Neural cell (in vitro differentiated cells): ENCODE measurements at regions not wholly inside any gene's neighbourhood (a gene's known extent, or its start where the extent isn't known, plus 50 kb on each side); places are given as distances from the start of the nearest gene placed in this dataset.

Experiments
- H2AFZ ChIP-seq: fragments of 200-600, 300-800 bp; sonication (generic), shearing (Covaris generic); 2 replicates; pipeline ENCODE4 v1.6.0; 2014; ENCODE audit warnings: low read depth, mild to moderate bottlenecking, antibody characterized with exemption, low read length, moderate library complexity
- H3F3A ChIP-seq: fragments of 200-600 bp; shearing (Covaris generic); 2 replicates; pipeline ENCODE4 v1.6.1; 2016; ENCODE audit warnings: mild to moderate bottlenecking, moderate library complexity, mixed read lengths, antibody characterized with exemption, low read length; ENCODE audit not compliant: insufficient read depth, poor library complexity, severe bottlenecking
- H3K27ac ChIP-seq: fragments of 200-600, 300-800 bp; sonication (generic), shearing (Covaris generic); 2 replicates; pipeline ENCODE4 v1.5.1; 2014; ENCODE audit warnings: mild to moderate bottlenecking, low read length, moderate library complexity
- H3K27me3 ChIP-seq: fragments of 300-800, 200-600 bp; sonication (generic), shearing (Covaris generic); 2 replicates; pipeline ENCODE4 v1.6.0; 2014; ENCODE audit warnings: mild to moderate bottlenecking, low read depth, low read length, moderate library complexity; ENCODE audit not compliant: insufficient read depth
- H3K36me3 ChIP-seq: fragments of 300-800, 200-600 bp; sonication (generic), shearing (Covaris generic); 2 replicates; pipeline ENCODE4 v1.5.1; 2014; ENCODE audit warnings: mild to moderate bottlenecking, antibody characterized with exemption, low read length, moderate library complexity; ENCODE audit not compliant: insufficient read depth
- H3K4me2 ChIP-seq: fragments of 300-800, 200-600 bp; sonication (generic), shearing (Covaris generic); 2 replicates; pipeline ENCODE4 v1.6.0; 2014; ENCODE audit warnings: mild to moderate bottlenecking, low read length
- H3K4me3 ChIP-seq: fragments of 300-800, 200-600 bp; sonication (generic), shearing (Covaris generic); 2 replicates; pipeline ENCODE4 v1.5.1; 2014; ENCODE audit warnings: mild to moderate bottlenecking, low read length, moderate library complexity
- H3K79me2 ChIP-seq: fragments of 200-600 bp; shearing (Covaris generic); replicated peaks from 2 replicates; pipeline ENCODE4 v1.6.0; 2014; ENCODE audit warnings: mild to moderate bottlenecking, low read length, moderate library complexity; ENCODE audit not compliant: insufficient read depth
- H3K9ac ChIP-seq: fragments of 300-800, 200-600 bp; sonication (generic), shearing (Covaris generic); 2 replicates; pipeline ENCODE4 v1.6.1; 2016; ENCODE audit warnings: mild to moderate bottlenecking, low read length, mixed read lengths
- H3K9me2 ChIP-seq: fragments of 200-600 bp; shearing (Covaris generic); 2 replicates; pipeline ENCODE4 v1.6.1; 2016; ENCODE audit warnings: mild to moderate bottlenecking, low read length, mixed read lengths; ENCODE audit not compliant: insufficient read depth
- H3K9me3 ChIP-seq: fragments of 200-600, 300-800 bp; sonication (generic), shearing (Covaris generic); 2 replicates; pipeline ENCODE4 v1.6.1; 2016; ENCODE audit warnings: mild to moderate bottlenecking, mixed run types, low read length, moderate library complexity, mixed read lengths
- H4K20me1 ChIP-seq: fragments of 200-600 bp; shearing (Covaris generic); 2 replicates; pipeline ENCODE4 v1.6.1; 2016; ENCODE audit warnings: mild to moderate bottlenecking, mixed run types; ENCODE audit not compliant: insufficient read depth
- CTCF ChIP-seq: fragments of 450-650 bp; IDR thresholded peaks from 2 replicates; pipeline ENCODE4 v1.5.1; 2014; ENCODE audit warnings: antibody characterized with exemption, mild to moderate bottlenecking, moderate library complexity; ENCODE audit not compliant: poor library complexity, severe bottlenecking
- EP300 ChIP-seq: fragments of 450-650 bp; conservative IDR thresholded peaks from 2 replicates; pipeline ENCODE4 v1.6.1; 2014; ENCODE audit warnings: antibody characterized with exemption, mild to moderate bottlenecking, moderate library complexity; ENCODE audit not compliant: poor library complexity, severe bottlenecking
- EZH2 ChIP-seq: fragments of 200-600, 300-800 bp; shearing (Covaris generic), sonication (generic); IDR thresholded peaks from 2 replicates; pipeline ENCODE4 v1.6.1; 2014; ENCODE audit warnings: antibody characterized with exemption, low read length, borderline replicate concordance, mild to moderate bottlenecking; ENCODE audit not compliant: insufficient read depth, poor library complexity, severe bottlenecking
- MXI1 ChIP-seq: fragments of 450-650 bp; conservative IDR thresholded peaks from 2 replicates; pipeline ENCODE4 v1.6.1; 2014; ENCODE audit warnings: antibody characterized with exemption, mild to moderate bottlenecking; ENCODE audit not compliant: poor library complexity, severe bottlenecking
- POLR2AphosphoS5 ChIP-seq: IDR thresholded peaks from 2 replicates; pipeline ENCODE4 v1.6.1; 2012
- RAD21 ChIP-seq: fragments of 450-650 bp; conservative IDR thresholded peaks from 2 replicates; pipeline ENCODE4 v1.6.1; 2014; ENCODE audit warnings: antibody characterized with exemption, mild to moderate bottlenecking, moderate library complexity
- REST ChIP-seq: IDR thresholded peaks from 2 replicates; pipeline ENCODE4 v1.6.1; 2012; ENCODE audit warnings: borderline replicate concordance
- SMC3 ChIP-seq: fragments of 450-650 bp; conservative IDR thresholded peaks from 2 replicates; pipeline ENCODE4 v1.6.1; 2014; ENCODE audit warnings: antibody characterized with exemption, mild to moderate bottlenecking, moderate library complexity; ENCODE audit not compliant: poor library complexity
- TAF1 ChIP-seq: IDR thresholded peaks from 2 replicates; pipeline ENCODE4 v1.6.1; 2012; ENCODE audit warnings: low read depth

GRCh38 chr6:168956884-168957730 lies 296.5 kb downstream of the THBS2 start:
- no peak overlapping the region for H3K4me2 ChIP-seq
- no peaks in the 10 kb centered on the region for H3K9me2 ChIP-seq
- no peaks in the 10 kb centered on the region for H3K27me3 ChIP-seq
- no peaks in the 10 kb centered on the region for H4K20me1 ChIP-seq
- no peaks in the 10 kb centered on the region for H3K9me3 ChIP-seq
- no peak overlapping the region for H3K9ac ChIP-seq
- no peaks in the 10 kb centered on the region for H3K36me3 ChIP-seq
- no peaks in the 10 kb centered on the region for H3K79me2 ChIP-seq
- no peak overlapping the region for H2AFZ ChIP-seq
- no peak overlapping the region for H3K27ac ChIP-seq
- no peak overlapping the region for H3K4me3 ChIP-seq
- TF ChIP-seq POLR2AphosphoS5 (no peak), EZH2 (no peak), SMC3 (peak; percentile 92), TAF1 (no peak), EP300 (no peak), CTCF (peak; percentile 95), RAD21 (peak; percentile 98), REST (no peak), MXI1 (no peak)
- H3F3A ChIP-seq = no peaks in the 10 kb centered on the region

GRCh38 chr6:168956141-168956838 lies 297.4 kb downstream of the THBS2 start:
- H3K9me2 ChIP-seq = no peaks in the 10 kb centered on the region
- H3K27ac ChIP-seq = no peak overlapping the region
- H3K79me2 ChIP-seq = no peaks in the 10 kb centered on the region
- no peaks in the 10 kb centered on the region for H3K27me3 ChIP-seq
- H3K9me3 ChIP-seq = no peaks in the 10 kb centered on the region
- no peaks in the 10 kb centered on the region for H4K20me1 ChIP-seq
- no peak overlapping the region for H3K4me3 ChIP-seq
- H2AFZ ChIP-seq = no peak overlapping the region
- no peaks in the 10 kb centered on the region for H3K36me3 ChIP-seq
- H3K9ac ChIP-seq = no peak overlapping the region
- TF ChIP-seq CTCF (no peak), EZH2 (no peak), POLR2AphosphoS5 (no peak), TAF1 (no peak), RAD21 (no peak), EP300 (no peak), REST (no peak), SMC3 (no peak)
- no peak overlapping the region for H3K4me2 ChIP-seq
- H3F3A ChIP-seq = no peaks in the 10 kb centered on the region
